GM12892 (cell line): ENCODE measurements at regions not wholly inside any gene's neighbourhood (a gene's known extent, or its start where the extent isn't known, plus 50 kb on each side); places are given as distances from the start of the nearest gene placed in this dataset.

ENCODE experiments used
- POLR2A ChIP-seq: IDR thresholded peaks from 2 replicates; pipeline ENCODE4 v1.6.1; 2011; ENCODE audit warnings: low read depth, low read length, control low read depth
- POLR2AphosphoS5 ChIP-seq: IDR thresholded peaks from 2 replicates; pipeline ENCODE4 v1.6.1; 2011; ENCODE audit warnings: low read depth, low read length, control low read depth
- TAF1 ChIP-seq: IDR thresholded peaks from 2 replicates; pipeline ENCODE4 v1.6.1; 2011; ENCODE audit warnings: low read depth, mild to moderate bottlenecking, control low read depth, low read length, borderline replicate concordance

GRCh38 chr14:98244966-98245569 lies 1026.9 kb downstream of the BCL11B start:
- no peak for TF ChIP-seq TAF1
- no peak for TF ChIP-seq POLR2A
- no peak for TF ChIP-seq POLR2AphosphoS5
